Sigmoid colon (tissue), 4 donors: ENCODE measurements at regions not wholly inside any gene's neighbourhood (a gene's known extent, or its start where the extent isn't known, plus 50 kb on each side); places are given as distances from the start of the nearest gene placed in this dataset.

Experiments used
- CTCF ChIP-seq, 4 experiments: fragments of 450-650 bp in 3 of 4; fragments of 200-600 bp in 1 of 4; IDR thresholded peaks; one replicate each; pipeline ENCODE4 v1.5.1; 2016 to 2019; ENCODE audit warnings: antibody characterized with exemption in 4 of 4, mild to moderate bottlenecking in 3 of 4, moderate library complexity in 2 of 4
- POLR2A ChIP-seq, 2 donors: fragments of 450-650 bp; IDR thresholded peaks; one replicate each; pipeline ENCODE4 v1.6.1; 2016; ENCODE audit warnings: antibody characterized with exemption in 2 of 2, mild to moderate bottlenecking in 2 of 2, moderate library complexity in 2 of 2
- POLR2AphosphoS5 ChIP-seq, 4 donors: sonication (generic); formaldehyde crosslinking; IDR thresholded peaks; one replicate each; pipeline ENCODE4 v1.6.1; 2017; ENCODE audit warnings: antibody characterized with exemption in 4 of 4

- TF ChIP-seq CTCF (IDR thresholded peaks at IDR 0.05) (no peak), POLR2A (IDR thresholded peaks at IDR 0.05) (no peak), POLR2AphosphoS5 (IDR thresholded peaks at IDR 0.05) (no peak)
Measured at GRCh38 chrX:3230496-3230895, 116.0 kb downstream of the MXRA5 start.
